ENCODE measurements at regions not wholly inside any gene's neighbourhood (a gene's known extent, or its start where the extent isn't known, plus 50 kb on each side); places are given as distances from the start of the nearest gene placed in this dataset.

GRCh38 chr10:108254089-108254488 is 1089.6 kb upstream of the SORCS1 start:
- no peak for DNase-seq
- Histone ChIP-seq H2BK15ac (ENCODE audit: low read depth, low read length) (no peak overlapping the region), H3K79me2 (ENCODE audit: insufficient read depth, low read length) (no peaks in the 10 kb centered on the region), H3K79me1 (ENCODE audit: insufficient read depth, low read depth, low read length, poor library complexity, severe bottlenecking) (no peaks in the 10 kb centered on the region), H3K9me3 (ENCODE audit: control insufficient read depth, low read depth, low read length) (no peaks in the 10 kb centered on the region), H2BK12ac (ENCODE audit: insufficient read length, low read depth, low read length) (no peak overlapping the region), H2BK5ac (ENCODE audit: insufficient read length, low read length) (no peak overlapping the region), H3K23ac (ENCODE audit: insufficient read length, low read depth, low read length) (no peak overlapping the region), H3K4me1 (ENCODE audit: insufficient read depth, low read length) (no peaks in the 10 kb centered on the region), H3K56ac (ENCODE audit: insufficient read length, low read depth, low read length) (no peak overlapping the region), H3K18ac (ENCODE audit: insufficient read length, low read depth, low read length) (no peak overlapping the region), H2AFZ (ENCODE audit: low read length) (no peak overlapping the region), H2AK5ac (ENCODE audit: insufficient read length, low read length) (no peak overlapping the region), H3K27me3 (ENCODE audit: insufficient read depth, low read length) (no peaks in the 10 kb centered on the region), H4K5ac (ENCODE audit: insufficient read length, low read depth, low read length) (no peak overlapping the region), H2BK120ac (ENCODE audit: low read depth, low read length, poor library complexity, severe bottlenecking) (no peak overlapping the region), H4K20me1 (ENCODE audit: control insufficient read depth, insufficient read depth, insufficient read length) (no peaks in the 10 kb centered on the region), H3K27ac (ENCODE audit: insufficient read length, low read depth, low read length) (no peak overlapping the region), H3K9ac (ENCODE audit: extremely low read depth, insufficient read length, low read length) (no peak overlapping the region), H3T11ph (ENCODE audit: low read length) (no peak overlapping the region), H4K8ac (replicated peaks; ENCODE audit: insufficient read length, low read depth, low read length) (no peak overlapping the region), H4K91ac (ENCODE audit: insufficient read length, low read depth, low read length) (no peak overlapping the region), H2BK20ac (ENCODE audit: low read depth, low read length, poor library complexity, severe bottlenecking) (no peak overlapping the region), H3K4me2 (ENCODE audit: insufficient read depth, insufficient read length, low read length) (no peak overlapping the region), H3K23me2 (ENCODE audit: insufficient read length, low read depth, low read length, poor library complexity, severe bottlenecking) (no peaks in the 10 kb centered on the region), H3K4ac (ENCODE audit: low read depth, low read length) (no peak overlapping the region), H3K14ac (ENCODE audit: insufficient read depth, low read length) (no peak overlapping the region)
- Mint-ChIP-seq H3K27me3 (ENCODE audit: low read depth) (no peaks in the 10 kb centered on the region), H3K9me3 (peaks cover 8% of the 10 kb centered on the region in 2 experiments), H3K4me3 (no peak overlapping the region), H3K36me3 (ENCODE audit: insufficient read depth in 1 of 3, low read depth in 3 of 3) (peaks cover 0 to 10% (median 2%) of the 10 kb centered on the region in 3 experiments; a peak in 4 of 7 replicates), H3K27ac (no peak overlapping the region), H3K4me1 (no peaks in the 10 kb centered on the region)
- TF ChIP-seq CTCF (conservative IDR thresholded peaks at IDR 0.05): no peak
- no CpG with 5 or more reads among the region's 1 CpG for WGBS (ENCODE audit: extremely low coverage, insufficient read length, low lambda C conversion rate)

All from H9 (cell line).